Stimulated activated CD4-positive, alpha-beta T cell treated with anti-CD3 and anti-CD28 coated beads, Interleukin-1b, Interleukin-23, amount 100 ng/mL, for 4 hours (primary cell): ENCODE measurements at regions not wholly inside any gene's neighbourhood (a gene's known extent, or its start where the extent isn't known, plus 50 kb on each side); places are given as distances from the start of the nearest gene placed in this dataset.
"Not testable (repeated sequence)": the region's sequence is repeated elsewhere in the genome, so short reads cannot be mapped to it uniquely, and the experiment has no call there.

Experiments
- DNase-seq, 2 donors: peaks; one replicate each; pipeline ENCODE4 v3.0.0-alpha.2; 2020; ENCODE audit warnings: low read depth in 2 of 2

- DNase-seq: no peak
These were observed 256.4 kb upstream of the POM121L12 start for GRCh38 chr7:52779004-52779403.

GRCh38 chr7:52777051-52777822 lies 258.2 kb upstream of the POM121L12 start:
- DNase-seq: no peak

DNA sequence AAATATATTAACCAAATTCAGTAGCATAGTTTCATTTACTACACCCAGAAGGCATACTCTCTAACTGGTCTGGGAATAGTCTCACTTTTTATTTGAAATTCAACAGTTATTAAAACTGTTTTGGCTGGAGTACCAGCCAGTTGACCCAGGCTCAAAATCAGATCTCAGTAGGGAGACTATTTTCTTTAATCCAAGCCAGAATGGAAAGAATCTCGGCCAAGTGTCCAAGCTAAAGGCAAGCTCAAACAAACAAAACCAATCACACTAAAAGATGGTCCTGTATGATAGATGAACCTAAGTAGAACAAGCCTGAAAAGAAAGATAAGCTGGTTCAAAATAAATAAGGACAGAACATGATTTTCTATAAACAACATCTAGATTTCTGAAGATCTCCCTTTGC lies 259.6 kb upstream of the POM121L12 start:
- no peak for DNase-seq

DNA sequence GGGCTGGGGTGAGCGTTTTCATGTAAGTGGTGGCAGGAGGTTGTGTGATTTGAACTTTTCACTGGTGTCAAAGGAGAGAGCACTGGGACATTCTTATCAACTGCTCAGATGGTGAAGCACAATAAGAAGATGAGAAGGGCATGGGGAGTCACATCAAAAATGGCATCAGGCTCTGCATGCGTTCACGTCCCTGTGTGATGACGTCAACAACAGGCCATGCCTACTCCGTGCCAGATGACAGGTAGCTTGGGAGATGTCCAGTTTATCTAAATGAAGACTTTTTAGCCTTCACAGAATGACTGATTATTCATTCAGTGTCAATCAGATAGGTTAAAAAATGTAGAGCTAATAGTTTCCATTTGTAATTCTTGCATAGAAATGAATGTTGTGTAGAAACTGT lies 264.3 kb upstream of the POM121L12 start:
- DNase-seq: no peak

DNA sequence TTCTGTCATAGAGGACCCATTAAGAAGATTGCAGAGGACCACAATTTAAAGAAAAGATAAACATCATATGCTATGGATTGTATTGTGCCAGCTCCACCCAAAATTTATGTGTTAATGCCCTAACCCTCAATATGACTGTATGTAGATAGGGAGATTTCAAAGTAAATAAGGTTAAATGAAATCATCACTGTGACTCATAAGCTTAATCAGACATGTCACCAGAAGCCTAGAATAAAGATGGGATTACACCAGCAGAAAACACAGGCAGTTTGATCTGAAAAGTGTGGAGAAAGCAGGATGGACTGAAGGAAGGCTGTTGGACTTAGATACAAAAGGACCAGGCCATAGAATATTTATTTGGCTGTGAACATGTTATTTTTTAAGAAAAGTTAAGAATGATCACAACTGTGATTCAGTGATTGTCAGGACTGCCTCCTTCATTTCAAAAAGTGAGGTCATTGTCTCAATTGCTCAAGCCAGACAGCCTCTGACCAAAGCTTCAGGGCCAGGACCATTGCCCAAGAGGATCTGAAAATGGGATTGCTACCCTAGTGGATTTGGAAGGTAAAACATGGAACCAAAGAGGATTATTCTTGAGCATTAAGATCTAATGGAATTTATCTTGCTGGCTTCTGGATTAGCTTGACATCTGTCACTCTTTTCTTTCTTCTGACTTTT lies 270.8 kb upstream of the POM121L12 start:
- no peak for DNase-seq

DNA sequence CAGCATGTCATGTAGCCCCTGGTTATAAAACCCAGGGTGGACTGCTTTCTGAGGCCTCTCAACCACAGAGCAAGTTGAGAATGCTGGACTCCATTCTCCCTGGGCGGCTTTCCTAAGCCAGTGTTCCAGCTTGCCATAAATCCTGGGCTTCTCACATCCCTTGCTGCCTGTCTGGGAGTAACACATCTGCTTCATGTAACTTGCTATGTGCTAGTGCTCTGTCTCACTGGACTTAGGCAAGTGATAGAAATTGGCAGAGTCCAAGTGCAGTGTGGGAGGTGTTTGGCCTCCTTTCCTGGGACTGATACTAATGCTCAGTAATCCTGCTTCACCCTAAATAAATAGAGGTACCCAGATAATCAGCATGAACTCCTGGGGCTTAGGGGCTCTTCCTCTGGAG lies 277.1 kb upstream of the POM121L12 start:
- DNase-seq: no peak

GRCh38 chr7:52753855-52754254 lies 281.6 kb upstream of the POM121L12 start:
- DNase-seq: no peak

- DNase-seq: no peak
These were observed 282.5 kb upstream of the POM121L12 start for GRCh38 chr7:52752891-52753290.

DNA sequence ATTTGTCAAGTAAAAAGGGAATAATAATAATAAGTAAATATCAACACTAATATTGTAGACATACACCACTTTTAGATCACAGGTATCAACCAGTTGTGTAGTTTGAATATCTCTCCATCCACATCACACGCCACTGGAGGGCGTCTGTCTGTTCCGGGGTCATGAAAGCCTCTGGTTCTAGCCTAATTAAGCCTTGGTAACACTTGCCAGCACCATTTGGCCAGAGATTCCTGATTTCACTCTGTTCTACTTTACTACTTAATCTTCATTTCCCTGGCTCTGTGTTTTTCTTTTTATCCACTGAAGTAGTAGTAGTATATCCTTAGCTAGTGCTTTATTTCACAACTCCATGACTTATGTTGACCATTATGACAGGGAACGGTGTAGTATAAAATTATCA lies 285.6 kb upstream of the POM121L12 start:
- no peak for DNase-seq

GRCh38 chr7:52747817-52748216 lies 287.6 kb upstream of the POM121L12 start:
- DNase-seq: no peak

DNA sequence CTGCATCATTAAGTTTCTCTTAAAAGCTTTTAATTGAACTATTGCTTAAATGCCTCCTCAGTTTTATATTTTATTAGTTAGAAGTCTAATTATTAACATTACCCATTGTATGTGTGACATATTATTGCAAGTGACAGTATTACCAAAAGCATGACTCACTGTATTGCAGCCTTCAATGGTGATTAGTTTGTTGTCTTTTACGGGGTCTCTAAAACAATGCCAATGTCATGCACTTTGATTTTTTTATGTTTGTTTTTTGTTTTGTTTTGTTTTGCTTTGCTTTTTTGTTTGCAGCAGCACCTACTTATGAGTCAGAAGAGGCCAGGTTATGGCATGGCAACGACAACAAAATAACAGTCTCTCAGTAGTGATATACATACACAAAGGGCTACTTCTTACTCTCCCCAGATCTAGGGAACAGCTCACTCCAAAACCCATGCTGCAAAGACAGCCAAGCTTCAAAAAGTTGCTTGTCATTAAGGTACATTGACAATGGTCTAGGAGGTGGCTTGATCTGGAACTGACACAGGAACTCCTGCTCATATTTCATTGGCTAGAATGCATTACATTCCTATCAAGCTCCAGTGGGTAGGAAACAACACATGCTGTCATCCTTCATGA lies 293.7 kb upstream of the POM121L12 start:
- DNase-seq: no peak

DNA sequence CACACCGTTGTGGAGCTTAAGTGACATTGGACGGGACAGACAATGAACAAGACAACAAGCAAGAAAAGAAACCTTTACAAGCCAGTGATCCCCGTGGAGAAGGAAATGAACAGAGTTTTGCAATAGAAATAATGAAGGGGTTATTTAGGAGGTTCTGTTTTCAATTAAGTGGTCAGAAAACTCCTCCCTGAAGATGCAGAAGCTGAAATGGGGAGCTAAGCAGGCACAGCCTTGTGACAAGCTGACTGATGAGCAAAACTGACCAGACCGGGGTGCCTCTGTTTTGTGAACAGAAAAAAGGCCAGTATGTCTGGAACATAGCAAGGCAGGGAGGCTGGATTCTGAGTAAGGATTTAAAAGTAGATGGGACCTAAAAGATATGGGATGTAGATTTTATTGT lies 299.8 kb upstream of the POM121L12 start:
- no peak for DNase-seq

GRCh38 chr7:52728683-52729082 lies 306.8 kb upstream of the POM121L12 start:
- not testable (repeated sequence) for DNase-seq

DNA sequence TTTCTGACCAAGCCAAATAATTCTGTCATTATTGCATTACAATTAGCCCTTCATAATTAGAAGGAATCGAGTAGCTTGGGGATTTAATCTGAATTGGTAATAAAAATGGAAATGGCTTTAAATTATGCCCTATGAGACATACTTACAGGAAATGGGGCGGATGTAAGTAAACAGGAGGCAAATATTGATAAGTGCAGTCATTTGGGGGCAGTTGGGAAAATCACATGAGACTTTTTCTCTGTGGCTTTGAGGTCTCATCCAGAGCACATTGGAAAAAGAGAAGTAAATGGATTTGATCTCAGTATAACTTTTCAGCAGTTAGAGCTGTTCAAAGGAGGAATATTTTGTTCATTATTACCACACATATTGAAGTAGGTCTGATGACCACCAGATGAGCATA lies 307.8 kb upstream of the POM121L12 start:
- no peak for DNase-seq

DNA sequence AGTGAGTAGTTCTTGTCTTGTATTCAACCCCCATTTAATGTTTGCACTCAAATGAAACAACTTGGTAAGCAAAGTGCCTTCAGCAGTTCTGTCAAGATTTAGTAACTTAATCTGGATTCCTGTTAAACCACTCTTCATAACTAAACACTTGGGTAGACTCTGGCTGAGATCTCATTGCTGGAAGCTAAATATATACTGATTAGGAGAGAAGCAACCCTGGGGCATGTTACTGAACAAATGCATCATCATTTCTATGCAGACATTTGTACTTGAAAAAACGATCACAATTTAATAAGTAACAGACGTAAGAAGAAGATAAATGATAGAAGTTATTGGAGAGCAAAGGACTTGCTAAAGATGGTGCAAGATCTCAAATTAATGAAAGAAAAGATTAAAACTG lies 308.4 kb upstream of the POM121L12 start:
- DNase-seq: no peak

DNA sequence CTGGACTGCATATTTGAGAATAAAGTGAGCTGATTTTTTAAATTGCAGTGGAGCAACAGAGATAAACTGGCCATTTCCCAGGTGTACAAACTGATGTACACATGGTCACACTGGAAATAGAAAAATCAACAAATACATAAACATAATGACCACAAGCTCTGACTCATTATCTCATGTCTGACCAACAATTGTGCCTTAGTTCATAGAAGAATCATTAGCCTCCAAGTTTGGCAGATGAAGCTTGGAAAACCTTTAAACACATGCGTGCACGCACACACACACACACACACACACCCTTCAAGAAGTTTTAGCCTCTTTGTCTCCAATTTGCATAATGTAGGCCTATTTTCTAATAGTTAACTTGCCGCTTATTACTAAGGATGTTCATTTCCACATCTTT lies 308.9 kb upstream of the POM121L12 start:
- no peak for DNase-seq

DNA sequence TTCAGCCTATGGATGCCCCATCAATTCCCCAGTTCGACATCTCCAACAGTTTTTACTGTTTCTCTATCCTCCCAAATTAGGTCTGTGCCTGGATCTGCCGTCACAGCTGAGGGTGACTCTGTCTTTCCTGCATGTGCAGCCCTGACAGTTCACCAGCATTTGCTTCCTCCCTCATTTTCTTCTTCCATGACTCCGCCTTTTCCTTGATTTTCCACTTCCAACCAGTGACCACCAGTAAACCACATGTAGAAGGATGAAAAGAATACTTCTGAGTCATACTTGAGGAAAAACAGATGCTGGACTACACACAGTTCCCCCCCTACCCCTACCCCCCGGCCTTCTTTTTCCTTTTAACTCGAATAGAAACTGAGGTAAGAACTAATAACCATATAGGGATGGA lies 311.8 kb upstream of the POM121L12 start:
- DNase-seq: no peak

GRCh38 chr7:52720856-52721255 lies 314.6 kb upstream of the POM121L12 start:
- DNase-seq: no peak

- no peak for DNase-seq
These were observed 315.8 kb upstream of the POM121L12 start for GRCh38 chr7:52719677-52720076.

DNA sequence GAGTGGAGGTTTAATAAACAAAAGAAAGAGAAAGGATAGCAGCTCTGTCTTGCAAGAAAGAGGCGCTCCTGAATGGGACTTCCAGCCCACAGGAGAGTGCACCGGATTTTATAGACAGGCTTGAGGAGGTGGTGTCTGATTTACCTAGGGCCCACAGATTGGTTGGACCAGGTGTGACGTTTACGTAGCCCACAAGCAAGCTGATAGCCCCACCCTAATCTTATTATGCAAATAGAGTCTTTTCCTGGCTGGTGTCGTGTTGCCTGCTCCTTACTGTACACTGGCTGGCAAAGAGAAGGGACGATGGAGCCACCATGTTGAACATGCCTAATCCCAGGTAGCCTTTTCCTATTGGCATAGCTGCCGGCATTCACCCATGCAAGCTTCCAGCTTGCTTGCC lies 319.7 kb upstream of the POM121L12 start:
- DNase-seq: no peak

GRCh38 chr7:52712938-52713337 lies 322.5 kb upstream of the POM121L12 start:
- DNase-seq: no peak

- no peak for DNase-seq
These were observed 323.5 kb upstream of the POM121L12 start for GRCh38 chr7:52711951-52712350.

- DNase-seq: no peak
These were observed 326.6 kb upstream of the POM121L12 start for GRCh38 chr7:52708846-52709245.
